Right lobe of liver (tissue), 4 donors: ENCODE measurements at regions not wholly inside any gene's neighbourhood (a gene's known extent, or its start where the extent isn't known, plus 50 kb on each side); places are given as distances from the start of the nearest gene placed in this dataset.

Experiments
- CTCF ChIP-seq, 4 donors: fragments of 200-600 bp in 3 of 4; fragments of 450-650 bp in 1 of 4; IDR thresholded peaks; one replicate each; pipeline versions ENCODE4 v1.5.1 to v1.8.0; 2016 to 2022; ENCODE audit warnings: antibody characterized with exemption in 4 of 4, mild to moderate bottlenecking in 2 of 4
- POLR2A ChIP-seq: fragments of 450-650 bp; IDR thresholded peaks from one replicate; pipeline ENCODE4 v1.6.1; 2017; ENCODE audit warnings: antibody characterized with exemption, mild to moderate bottlenecking
- donor health status: DM: no; HTN: no; CAD: no.
- donor health status: DM: no; HTN: no; CAD: no.
- donor health status: DM: no; HTN: yes; CAD: no.

GRCh38 chr5:155575861-155576260 is 562.3 kb downstream of the KIF4B start:
- no peak for TF ChIP-seq CTCF (IDR thresholded peaks at IDR 0.05)
- no peak for TF ChIP-seq POLR2A
